HG03064 (cell line): ENCODE measurements at regions not wholly inside any gene's neighbourhood (a gene's known extent, or its start where the extent isn't known, plus 50 kb on each side); places are given as distances from the start of the nearest gene placed in this dataset.
"Not testable (repeated sequence)": the region's sequence is repeated elsewhere in the genome, so short reads cannot be mapped to it uniquely, and the experiment has no call there.

Experiments used
- ATAC-seq: cut with Tn5 transposase; IDR thresholded peaks from one replicate; pipeline ENCODE4 v1.9.1; 2021; ENCODE audit warnings: low read depth; ENCODE audit not compliant: unreplicated experiment

- ATAC-seq: no peak
These were observed 602.9 kb upstream of the ADGRB3 start for GRCh38 chr6:68032217-68032616.

GRCh38 chr6:68031054-68031453, 604.0 kb upstream of the ADGRB3 start:
- ATAC-seq: no peak

- no peak for ATAC-seq
These were observed 608.6 kb upstream of the ADGRB3 start for GRCh38 chr6:68026483-68026882.

- ATAC-seq: no peak
These were observed 609.3 kb upstream of the ADGRB3 start for GRCh38 chr6:68025764-68026163.

- ATAC-seq: no peak
These were observed 610.4 kb upstream of the ADGRB3 start for GRCh38 chr6:68024570-68025269.

- not testable (repeated sequence) for ATAC-seq
These were observed 612.1 kb upstream of the ADGRB3 start for GRCh38 chr6:68022968-68023367.

- no peak for ATAC-seq
These were observed 621.1 kb upstream of the ADGRB3 start for GRCh38 chr6:68013780-68014515.

GRCh38 chr6:68012822-68013221, 622.3 kb upstream of the ADGRB3 start:
- no peak for ATAC-seq

GRCh38 chr6:68010936-68011335, 624.1 kb upstream of the ADGRB3 start:
- no peak for ATAC-seq

- ATAC-seq: no peak
These were observed 626.6 kb upstream of the ADGRB3 start for GRCh38 chr6:68008445-68008844.

GRCh38 chr6:68007717-68008116, 627.4 kb upstream of the ADGRB3 start:
- ATAC-seq: no peak

- ATAC-seq: no peak
These were observed 648.3 kb upstream of the ADGRB3 start for GRCh38 chr6:67986694-67987232.

- ATAC-seq: no peak
These were observed 658.6 kb upstream of the ADGRB3 start for GRCh38 chr6:67976486-67976885.

- ATAC-seq: no peak
These were observed 660.2 kb upstream of the ADGRB3 start for GRCh38 chr6:67974931-67975330.

GRCh38 chr6:67971812-67972211, 663.3 kb upstream of the ADGRB3 start:
- ATAC-seq: no peak

- ATAC-seq: no peak
These were observed 668.3 kb upstream of the ADGRB3 start for GRCh38 chr6:67966830-67967229.

- ATAC-seq: no peak
These were observed 678.7 kb upstream of the ADGRB3 start for GRCh38 chr6:67956352-67956751.

- ATAC-seq: no peak
These were observed 682.1 kb upstream of the ADGRB3 start for GRCh38 chr6:67952948-67953347.

- no peak for ATAC-seq
These were observed 683.0 kb upstream of the ADGRB3 start for GRCh38 chr6:67952121-67952520.

- ATAC-seq: not testable (repeated sequence)
These were observed 687.3 kb upstream of the ADGRB3 start for GRCh38 chr6:67947762-67948161.

GRCh38 chr6:67935976-67936477, 699.1 kb upstream of the ADGRB3 start:
- ATAC-seq: no peak

- no peak for ATAC-seq
These were observed 701.8 kb upstream of the ADGRB3 start for GRCh38 chr6:67933278-67933677.
